ENCODE measurements at regions not wholly inside any gene's neighbourhood (a gene's known extent, or its start where the extent isn't known, plus 50 kb on each side); places are given as distances from the start of the nearest gene placed in this dataset.

GRCh38 chr2:175552902-175553301 lies 371.4 kb upstream of the ATP5MC3 start:
- Histone ChIP-seq H3K9me3 (no peaks in the 10 kb centered on the region), H3K4me1 (ENCODE audit: control insufficient read depth in 1 of 2, insufficient read depth in 1 of 2, low read depth in 1 of 2, low read length in 1 of 2) (peaks cover 26 to 38% of the 10 kb centered on the region in 2 experiments), H3K27me3 (no peaks in the 10 kb centered on the region), H3K4me3 (ENCODE audit: low read depth in 1 of 2, low read length in 1 of 2) (no peak overlapping the region), H3K27ac (peak overlapping the region; percentile 43), H3K36me3 (no peaks in the 10 kb centered on the region)
- TF ChIP-seq CTCF (IDR thresholded peaks at IDR 0.05) = no peak

- no peak for TF ChIP-seq CTCF (IDR thresholded peaks at IDR 0.05)
- no peaks in the 10 kb centered on the region for H3K27me3 ChIP-seq
Observed at GRCh38 chr2:175540421-175540820, 358.9 kb upstream of the ATP5MC3 start.

GRCh38 chr2:175539122-175539521 lies 357.6 kb upstream of the ATP5MC3 start:
- Histone ChIP-seq H3K27ac (peak overlapping the region; percentile 78), H3K4me3 (ENCODE audit: low read depth in 1 of 2, low read length in 1 of 2) (no peak overlapping the region), H3K36me3 (no peaks in the 10 kb centered on the region), H3K9me3 (peaks cover 9% of the 10 kb centered on the region), H3K27me3 (no peaks in the 10 kb centered on the region), H3K4me1 (ENCODE audit: control insufficient read depth in 1 of 2, insufficient read depth in 1 of 2, low read depth in 1 of 2, low read length in 1 of 2) (peaks cover 45 to 56% of the 10 kb centered on the region in 2 experiments)
- no peak for TF ChIP-seq CTCF (IDR thresholded peaks at IDR 0.05)

More at GRCh38 chr2:175540421-175540820, 358.9 kb upstream of the ATP5MC3 start:
- Histone ChIP-seq H3K36me3 (no peaks in the 10 kb centered on the region), H3K27ac (no peak overlapping the region), H3K4me3 (ENCODE audit: low read depth in 1 of 2, low read length in 1 of 2) (no peak overlapping the region), H3K9me3 (peaks cover 9% of the 10 kb centered on the region), H3K4me1 (ENCODE audit: control insufficient read depth in 1 of 2, insufficient read depth in 1 of 2, low read depth in 1 of 2, low read length in 1 of 2) (peaks cover 38 to 46% of the 10 kb centered on the region in 2 experiments)

GRCh38 chr2:175536059-175536458 lies 354.5 kb upstream of the ATP5MC3 start:
- Histone ChIP-seq H3K9me3 (no peaks in the 10 kb centered on the region), H3K36me3 (no peaks in the 10 kb centered on the region), H3K27ac (peak overlapping the region; percentile 78), H3K4me1 (ENCODE audit: control insufficient read depth in 1 of 2, insufficient read depth in 1 of 2, low read depth in 1 of 2, low read length in 1 of 2) (peaks cover 45 to 56% of the 10 kb centered on the region in 2 experiments), H3K27me3 (no peaks in the 10 kb centered on the region), H3K4me3 (ENCODE audit: low read depth in 1 of 2, low read length in 1 of 2) (no peak overlapping the region)
- no peak for TF ChIP-seq CTCF (IDR thresholded peaks at IDR 0.05)

- peaks cover 45 to 56% of the 10 kb centered on the region in 2 experiments for H3K4me1 ChIP-seq (ENCODE audit: control insufficient read depth in 1 of 2, insufficient read depth in 1 of 2, low read depth in 1 of 2, low read length in 1 of 2)
- no peak for TF ChIP-seq CTCF (IDR thresholded peaks at IDR 0.05)
- no peaks in the 10 kb centered on the region for H3K27me3 ChIP-seq
- H3K36me3 ChIP-seq = no peaks in the 10 kb centered on the region
- no peaks in the 10 kb centered on the region for H3K9me3 ChIP-seq
- H3K4me3 ChIP-seq (ENCODE audit: low read depth in 1 of 2, low read length in 1 of 2) = no peak overlapping the region
- H3K27ac ChIP-seq = peak overlapping the region; percentile 78
Observed at GRCh38 chr2:175535631-175536030, 354.1 kb upstream of the ATP5MC3 start.

GRCh38 chr2:175525975-175526374 lies 344.5 kb upstream of the ATP5MC3 start:
- no peak overlapping the region for H3K4me3 ChIP-seq (ENCODE audit: low read depth in 1 of 2, low read length in 1 of 2)
- no peaks in the 10 kb centered on the region for H3K9me3 ChIP-seq
- no peaks in the 10 kb centered on the region for H3K4me1 ChIP-seq (ENCODE audit: control insufficient read depth in 1 of 2, insufficient read depth in 1 of 2, low read depth in 1 of 2, low read length in 1 of 2)
- TF ChIP-seq CTCF (IDR thresholded peaks at IDR 0.05) = no peak
- no peaks in the 10 kb centered on the region for H3K27me3 ChIP-seq
- no peak overlapping the region for H3K27ac ChIP-seq
- no peaks in the 10 kb centered on the region for H3K36me3 ChIP-seq
